ENCODE measurements at regions not wholly inside any gene's neighbourhood (a gene's known extent, or its start where the extent isn't known, plus 50 kb on each side); places are given as distances from the start of the nearest gene placed in this dataset.

DNA sequence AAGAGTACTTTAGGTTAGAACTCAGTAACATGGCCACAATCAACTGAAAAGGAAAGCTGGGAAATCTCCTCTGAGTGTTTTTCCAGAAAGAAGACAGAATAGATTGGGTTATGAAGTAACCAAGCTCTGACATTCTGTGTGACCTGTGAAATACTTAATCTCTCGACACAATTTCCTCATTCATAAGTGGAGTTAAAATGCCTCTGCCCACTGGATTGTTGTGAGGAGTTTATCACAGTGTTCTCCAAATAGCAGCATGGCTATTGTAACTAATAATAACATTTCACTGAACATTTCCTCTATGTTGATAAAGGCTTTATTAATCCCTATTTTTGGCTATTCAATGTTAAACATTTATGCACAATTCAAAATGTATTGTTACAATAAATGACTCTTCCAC is 311.0 kb downstream of the GABRB2 start:
- DNase-seq, result no peak

- DNase-seq, result no peak
These were observed 313.0 kb downstream of the GABRB2 start for GRCh38 chr5:161233553-161233952.

- DNase-seq, result no peak
These were observed 316.3 kb downstream of the GABRB2 start for GRCh38 chr5:161230221-161230620.

DNA sequence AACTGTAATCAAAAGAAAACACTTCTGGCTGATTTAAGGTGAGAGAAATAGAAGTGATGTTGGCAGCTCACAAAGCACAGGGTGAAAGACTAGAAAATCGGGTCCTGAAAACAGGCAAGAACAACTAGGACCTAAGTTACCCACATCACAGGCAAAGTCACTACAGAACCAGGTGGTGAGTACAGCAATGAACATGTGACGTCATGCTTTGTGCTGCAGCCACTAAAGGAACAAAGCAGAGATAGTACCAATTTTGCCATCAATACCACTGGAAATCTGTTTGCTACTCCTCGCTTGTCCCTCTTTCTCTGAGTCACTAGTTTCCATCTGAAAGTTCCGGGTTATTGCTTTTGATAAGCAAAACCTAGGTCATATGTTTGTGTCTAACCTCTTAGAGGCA is 326.7 kb downstream of the GABRB2 start:
- DNase-seq, result no peak

DNA sequence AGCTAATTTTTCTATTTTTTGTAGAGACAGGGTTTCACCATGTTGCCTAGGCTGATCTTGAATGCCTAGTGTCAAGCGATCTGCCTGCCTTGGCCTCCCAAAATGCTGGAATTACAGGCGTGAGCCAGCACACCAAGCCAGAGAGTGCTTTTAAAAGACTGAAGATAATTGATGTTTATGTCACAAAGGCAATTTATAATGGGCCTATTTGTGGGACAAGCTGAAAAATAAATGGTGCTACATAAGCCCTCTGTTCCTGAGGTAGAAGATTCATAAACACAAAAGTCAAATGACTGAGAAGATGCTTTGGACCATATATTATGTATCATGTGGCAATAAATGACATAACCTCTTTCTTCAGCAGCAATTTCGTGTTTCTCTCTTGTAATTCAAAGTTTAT is 329.6 kb downstream of the GABRB2 start:
- DNase-seq, result no peak

DNA sequence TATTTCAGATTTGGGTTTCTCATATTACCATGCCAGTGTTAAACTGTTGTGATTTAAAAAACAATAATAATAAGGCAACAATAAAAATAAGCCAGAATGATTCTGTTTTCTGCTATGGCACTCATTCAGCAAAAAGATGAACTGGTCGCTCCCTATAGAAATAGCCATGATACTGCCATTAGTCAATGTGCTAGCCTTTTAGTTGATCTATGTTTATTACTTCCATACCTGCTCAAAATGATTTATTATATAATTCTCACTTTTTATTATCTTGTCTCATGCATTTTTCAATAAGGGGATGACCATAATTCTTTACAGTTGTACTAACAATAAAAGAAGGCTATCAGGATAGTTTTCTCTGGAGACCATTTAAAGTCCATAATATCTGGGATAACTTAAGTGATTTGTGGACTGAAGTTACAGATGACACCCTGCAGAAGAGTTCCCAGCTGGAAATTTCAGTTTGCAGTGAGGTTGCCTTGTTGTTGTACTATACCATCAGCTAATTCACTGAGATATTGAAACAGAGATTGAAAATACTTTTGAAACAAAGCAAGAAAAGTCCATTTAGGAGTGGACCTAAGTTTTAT is 334.3 kb downstream of the GABRB2 start:
- DNase-seq, result no peak

DNA sequence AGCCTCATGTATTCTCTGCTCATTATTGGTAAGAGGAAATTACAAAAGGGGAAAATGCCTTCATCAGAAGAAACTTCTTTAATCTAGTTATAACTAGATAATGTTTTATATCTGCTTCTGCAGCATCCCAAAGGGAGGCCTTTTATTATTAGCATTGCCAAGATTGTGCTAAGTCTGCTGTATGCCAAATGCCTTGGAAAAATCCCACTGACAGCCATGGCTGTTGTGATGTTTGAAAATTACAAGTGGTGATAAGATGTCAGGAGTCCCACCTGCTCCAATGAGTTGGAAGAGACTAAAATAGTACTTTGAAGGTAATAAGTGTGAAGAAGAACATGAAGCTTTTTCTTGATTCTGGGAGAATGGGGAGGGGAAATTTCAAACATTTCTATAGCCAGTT is 345.0 kb downstream of the GABRB2 start:
- no peak for DNase-seq

DNA sequence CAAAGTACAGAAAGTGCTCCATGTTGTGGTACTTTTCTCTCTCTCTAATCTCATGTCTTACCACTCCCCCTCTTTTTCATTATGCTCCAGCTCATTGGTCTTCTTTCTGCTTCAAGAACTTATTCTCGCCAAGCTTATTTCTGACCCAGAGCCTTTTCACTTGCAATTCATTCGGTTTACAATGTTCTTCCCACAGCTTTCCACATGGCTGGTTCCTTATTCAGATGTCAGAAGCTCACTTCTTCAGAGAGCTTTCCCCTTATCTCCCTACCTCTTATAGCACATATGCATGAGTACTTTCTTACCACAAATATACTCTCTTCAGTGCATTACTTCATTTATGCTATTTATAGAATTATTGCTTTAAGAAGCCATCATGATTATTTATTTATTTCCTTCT is 338.8 kb upstream of the ATP10B start:
- no peak for DNase-seq

GRCh38 chr5:161190086-161190485 is 338.1 kb upstream of the ATP10B start:
- no peak for DNase-seq

GRCh38 chr5:161189452-161189851 is 337.4 kb upstream of the ATP10B start:
- no peak for DNase-seq

GRCh38 chr5:161183559-161183958 is 331.5 kb upstream of the ATP10B start:
- no peak for DNase-seq

GRCh38 chr5:161176221-161176620 is 324.2 kb upstream of the ATP10B start:
- no peak for DNase-seq

DNA sequence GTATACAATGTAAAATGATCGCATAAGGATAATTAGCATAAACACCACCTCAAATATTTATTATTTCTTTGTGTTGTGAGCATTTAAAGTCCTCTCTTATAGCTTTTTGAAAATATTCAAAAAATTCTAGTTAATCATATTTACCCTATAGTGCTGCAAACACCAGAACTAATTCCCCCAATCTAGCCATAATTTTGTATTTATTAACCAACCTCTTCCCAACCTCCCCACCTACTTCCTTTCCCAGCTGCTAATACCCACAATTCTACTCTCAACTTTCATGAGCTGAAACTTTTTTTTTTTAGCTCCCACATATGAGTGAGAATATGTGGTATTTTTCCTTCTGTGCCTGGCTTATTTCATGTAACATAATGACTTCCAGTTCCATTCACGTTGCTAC is 317.8 kb upstream of the ATP10B start:
- DNase-seq, result no peak

GRCh38 chr5:161167016-161167767 is 315.2 kb upstream of the ATP10B start:
- no peak for DNase-seq

DNA sequence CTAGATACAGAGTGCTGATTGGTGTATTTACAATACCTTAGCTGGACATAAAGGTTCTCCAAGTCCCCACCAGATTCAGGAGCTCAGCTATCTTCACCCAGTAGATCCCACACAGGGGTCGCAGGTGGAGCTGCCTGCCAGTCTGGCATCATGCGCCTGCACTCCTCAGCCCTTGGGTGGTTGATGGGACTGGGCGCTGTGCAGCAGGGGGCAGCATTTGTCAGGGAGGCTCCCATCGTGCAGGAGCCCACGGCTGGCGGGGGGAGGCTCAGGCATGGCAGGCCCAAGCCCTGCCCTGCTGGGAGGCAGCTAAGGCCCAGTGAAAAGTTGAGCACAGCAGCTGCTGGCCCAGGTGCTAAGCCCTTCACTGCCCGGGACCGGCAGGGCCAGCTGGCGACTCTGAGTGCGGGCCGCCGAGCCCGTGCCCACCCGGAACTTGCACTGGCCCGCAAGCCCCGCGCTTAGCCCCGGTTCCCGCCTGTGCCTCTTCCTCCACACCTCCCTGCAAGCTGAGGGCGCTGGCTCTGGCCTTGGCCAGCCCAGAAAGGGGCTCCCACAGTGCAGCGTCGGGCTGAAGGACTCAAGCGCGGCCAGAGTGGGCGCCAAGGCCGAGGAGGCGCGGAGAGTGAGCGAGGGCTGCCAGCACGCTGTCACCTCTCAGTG is 314.1 kb upstream of the ATP10B start:
- no peak for DNase-seq

DNA sequence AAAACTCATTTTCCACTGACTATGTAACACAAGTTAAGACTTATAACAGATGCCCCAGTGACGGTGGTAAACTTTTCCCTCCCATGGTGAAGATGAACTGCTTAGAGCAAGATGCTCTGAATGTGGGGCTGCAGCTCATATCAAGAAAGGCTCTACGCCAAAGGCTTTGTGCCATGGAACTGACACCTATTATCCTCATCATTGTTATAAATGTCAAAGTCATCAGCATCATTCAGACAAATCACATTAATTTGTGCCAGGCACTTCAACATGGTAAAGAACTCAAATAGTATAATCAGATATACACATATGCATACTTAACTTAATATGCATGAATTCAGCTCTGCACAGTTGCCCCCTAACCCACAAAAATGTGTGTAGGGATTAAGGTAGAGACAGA is 305.9 kb upstream of the ATP10B start:
- no peak for DNase-seq

- DNase-seq, result no peak
These were observed 303.4 kb upstream of the ATP10B start for GRCh38 chr5:161155451-161155850.

GRCh38 chr5:161152415-161152940 is 300.5 kb upstream of the ATP10B start:
- DNase-seq, result no peak

- no peak for DNase-seq
These were observed 298.5 kb upstream of the ATP10B start for GRCh38 chr5:161150441-161150988.

DNA sequence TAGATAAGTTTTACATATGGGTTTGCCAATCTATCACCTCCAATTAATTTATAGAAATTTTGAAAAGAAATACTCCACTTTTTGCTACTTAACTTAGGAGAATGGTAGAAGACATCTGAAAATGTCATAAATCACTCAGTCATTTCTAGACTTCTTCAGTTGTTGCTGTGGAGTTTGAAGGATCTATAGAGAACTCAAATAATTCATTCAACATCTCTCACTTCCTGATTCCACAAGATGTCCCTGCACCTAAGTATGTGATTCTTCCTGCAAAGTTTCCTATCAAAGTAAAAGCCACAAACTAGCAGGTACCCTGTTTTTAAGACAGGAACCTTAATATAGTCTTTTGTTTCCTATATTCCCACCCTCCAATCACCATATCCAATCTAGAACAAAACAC is 297.1 kb upstream of the ATP10B start:
- DNase-seq, result no peak

- no peak for DNase-seq
These were observed 286.9 kb upstream of the ATP10B start for GRCh38 chr5:161138751-161139455.

GRCh38 chr5:161134956-161135355 is 282.9 kb upstream of the ATP10B start:
- no peak for DNase-seq

GRCh38 chr5:161134083-161134482 is 282.1 kb upstream of the ATP10B start:
- DNase-seq, result no peak
